Liver (tissue), 8 donors: ENCODE measurements at regions not wholly inside any gene's neighbourhood (a gene's known extent, or its start where the extent isn't known, plus 50 kb on each side); places are given as distances from the start of the nearest gene placed in this dataset.

Experiments used
- DNase-seq: peaks from one replicate; pipeline ENCODE4 v3.0.0-alpha.2; 2017; ENCODE audit warnings: low spot score
- H3K27ac ChIP-seq, 2 donors: one replicate each; pipeline ENCODE4 v1.7.0; 2013; ENCODE audit warnings: inconsistent platforms in 2 of 2, low read length in 2 of 2, control low read depth in 1 of 2, low read depth in 1 of 2, mild to moderate bottlenecking in 1 of 2
- H3K27me3 ChIP-seq, 4 donors: one replicate each; pipeline versions ENCODE4 v1.6.1 to v1.7.0; 2013; ENCODE audit warnings: low read length in 3 of 4, inconsistent platforms in 1 of 4, mild to moderate bottlenecking in 1 of 4, moderate library complexity in 1 of 4; ENCODE audit not compliant: control insufficient read depth in 4 of 4, insufficient read depth in 4 of 4
- H3K36me3 ChIP-seq, 4 donors: one replicate each; pipeline versions ENCODE4 v1.6.1 to v1.7.0; 2013; ENCODE audit warnings: low read length in 3 of 4, mild to moderate bottlenecking in 3 of 4, low read depth in 1 of 4, moderate library complexity in 1 of 4; ENCODE audit not compliant: control insufficient read depth in 4 of 4, insufficient read depth in 3 of 4
- H3K4me1 ChIP-seq, 4 donors: one replicate each; pipeline versions ENCODE4 v1.6.1 to v1.7.0; 2013; ENCODE audit warnings: low read length in 3 of 4, mild to moderate bottlenecking in 3 of 4, moderate library complexity in 1 of 4; ENCODE audit not compliant: control insufficient read depth in 4 of 4, insufficient read depth in 4 of 4
- H3K4me3 ChIP-seq, 3 donors: one replicate each; pipeline versions ENCODE4 v1.6.1 to v1.7.0; 2013; ENCODE audit warnings: low read length in 3 of 3, control low read depth in 1 of 3, low read depth in 1 of 3, mild to moderate bottlenecking in 1 of 3
- H3K9ac ChIP-seq, 2 donors: one replicate each; pipeline ENCODE4 v1.7.0; 2013; ENCODE audit warnings: low read length in 2 of 2, mild to moderate bottlenecking in 2 of 2, moderate library complexity in 2 of 2, control low read depth in 1 of 2, low read depth in 1 of 2
- H3K9me3 ChIP-seq, 4 donors: one replicate each; pipeline versions ENCODE4 v1.6.1 to v1.7.0; 2013; ENCODE audit warnings: low read length in 3 of 4; ENCODE audit not compliant: control insufficient read depth in 4 of 4
- EGR1 ChIP-seq, 2 donors: IDR thresholded peaks; 2 replicates each; pipeline ENCODE4 v1.6.1; 2016 to 2018; ENCODE audit warnings: antibody characterized with exemption in 2 of 2, low read depth in 2 of 2
- FOXA1 ChIP-seq: IDR thresholded peaks from 2 replicates; pipeline ENCODE4 v1.6.1; 2016; ENCODE audit warnings: antibody characterized with exemption
- FOXA2 ChIP-seq: IDR thresholded peaks from 2 replicates; pipeline ENCODE4 v1.6.1; 2016; ENCODE audit warnings: antibody characterized with exemption
- GABPA ChIP-seq, 2 donors: IDR thresholded peaks in 1 of 2; conservative IDR thresholded peaks in 1 of 2; 2 replicates each; pipeline ENCODE4 v1.6.1; 2016; ENCODE audit warnings: antibody characterized with exemption in 2 of 2, mild to moderate bottlenecking in 1 of 2, moderate library complexity in 1 of 2
- HNF4A ChIP-seq, 2 donors: conservative IDR thresholded peaks; 2 replicates each; pipeline ENCODE4 v1.6.1; 2016; ENCODE audit warnings: antibody characterized with exemption in 2 of 2, mild to moderate bottlenecking in 2 of 2
- HNF4G ChIP-seq: IDR thresholded peaks from 2 replicates; pipeline ENCODE4 v1.6.1; 2016; ENCODE audit warnings: antibody characterized with exemption
- JUND ChIP-seq, 2 donors: IDR thresholded peaks; 2 replicates each; pipeline ENCODE4 v1.6.1; 2016; ENCODE audit warnings: antibody characterized with exemption in 2 of 2
- MAX ChIP-seq: IDR thresholded peaks from 2 replicates; pipeline ENCODE4 v1.6.1; 2016; ENCODE audit warnings: antibody characterized with exemption
- NR2F2 ChIP-seq: IDR thresholded peaks from 2 replicates; pipeline ENCODE4 v1.6.1; 2016; ENCODE audit warnings: antibody characterized with exemption
- RAD21 ChIP-seq, 2 donors: IDR thresholded peaks; 2 replicates each; pipeline ENCODE4 v1.6.1; 2016; ENCODE audit warnings: antibody characterized with exemption in 2 of 2, mild to moderate bottlenecking in 2 of 2
- REST ChIP-seq: IDR thresholded peaks from 2 replicates; pipeline ENCODE4 v1.6.1; 2016; ENCODE audit warnings: antibody characterized with exemption, mild to moderate bottlenecking
- RXRA ChIP-seq, 2 donors: IDR thresholded peaks; 2 replicates each; pipeline ENCODE4 v1.6.1; 2017 to 2018; ENCODE audit warnings: antibody characterized with exemption in 2 of 2, mild to moderate bottlenecking in 1 of 2
- SP1 ChIP-seq: IDR thresholded peaks from 2 replicates; pipeline ENCODE4 v1.6.1; 2018; ENCODE audit warnings: antibody characterized with exemption, mild to moderate bottlenecking
- TAF1 ChIP-seq: conservative IDR thresholded peaks from 2 replicates; pipeline ENCODE4 v1.6.1; 2016; ENCODE audit warnings: antibody characterized with exemption, mild to moderate bottlenecking
- YY1 ChIP-seq: IDR thresholded peaks from 2 replicates; pipeline ENCODE4 v1.6.1; 2016; ENCODE audit warnings: antibody characterized with exemption, mild to moderate bottlenecking
- ZBTB33 ChIP-seq: IDR thresholded peaks from 2 replicates; pipeline ENCODE4 v1.6.1; 2016; ENCODE audit warnings: antibody characterized with exemption
- WGBS: extraction: QIAGEN DNeasy Blood & Tissue Kit; methylation state at CpG from one replicate; pipeline ENCODE4 v1.1.7; 2013; 5-methylcytosine and 5-hydroxymethylcytosine counted together
- TF ChIP-seq, protein P1 (sequence below): fragments of 150-350 bp; IDR thresholded peaks from 2 replicates; pipeline ENCODE4 v1.5.1; 2017; ENCODE audit warnings: improper control_type of control experiment, low read depth, low read length; ENCODE audit not compliant: missing input control
- TF ChIP-seq, protein P2 (sequence below): IDR thresholded peaks from 2 replicates; pipeline ENCODE4 v1.6.1; 2016; ENCODE audit warnings: antibody characterized with exemption
- donor health status: healthy.
- donor health status: healthy.
- donor health status: healthy.
- donor health status: healthy.
- donor health status: healthy.

DNA sequence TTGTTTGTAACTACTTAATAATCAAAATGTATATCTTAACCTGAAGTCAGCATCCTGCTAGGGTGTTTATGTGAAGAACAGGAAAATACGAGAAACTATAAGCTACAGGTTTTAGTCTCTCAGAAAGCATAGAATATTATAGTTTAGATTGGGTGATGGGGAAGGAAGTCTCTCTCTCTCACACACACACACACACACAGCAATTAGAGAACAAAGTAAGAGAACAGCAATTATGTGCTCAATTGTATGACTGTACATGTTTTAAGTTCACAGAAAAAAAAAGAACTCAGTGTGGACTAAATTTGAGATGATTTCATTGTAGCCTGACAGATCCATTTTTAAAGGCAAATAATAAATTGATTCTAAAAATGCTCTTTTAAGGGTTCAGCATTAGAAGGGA lies 94.3 kb upstream of the ZNF516 start (continued):
- no peak for TF ChIP-seq EGR1 (IDR thresholded peaks at IDR 0.05; ENCODE audit: low read depth in 2 of 2)
- TF ChIP-seq TAF1, result no peak
- no peak for TF ChIP-seq RXRA (IDR thresholded peaks at IDR 0.05)
- TF ChIP-seq, protein P1, sequence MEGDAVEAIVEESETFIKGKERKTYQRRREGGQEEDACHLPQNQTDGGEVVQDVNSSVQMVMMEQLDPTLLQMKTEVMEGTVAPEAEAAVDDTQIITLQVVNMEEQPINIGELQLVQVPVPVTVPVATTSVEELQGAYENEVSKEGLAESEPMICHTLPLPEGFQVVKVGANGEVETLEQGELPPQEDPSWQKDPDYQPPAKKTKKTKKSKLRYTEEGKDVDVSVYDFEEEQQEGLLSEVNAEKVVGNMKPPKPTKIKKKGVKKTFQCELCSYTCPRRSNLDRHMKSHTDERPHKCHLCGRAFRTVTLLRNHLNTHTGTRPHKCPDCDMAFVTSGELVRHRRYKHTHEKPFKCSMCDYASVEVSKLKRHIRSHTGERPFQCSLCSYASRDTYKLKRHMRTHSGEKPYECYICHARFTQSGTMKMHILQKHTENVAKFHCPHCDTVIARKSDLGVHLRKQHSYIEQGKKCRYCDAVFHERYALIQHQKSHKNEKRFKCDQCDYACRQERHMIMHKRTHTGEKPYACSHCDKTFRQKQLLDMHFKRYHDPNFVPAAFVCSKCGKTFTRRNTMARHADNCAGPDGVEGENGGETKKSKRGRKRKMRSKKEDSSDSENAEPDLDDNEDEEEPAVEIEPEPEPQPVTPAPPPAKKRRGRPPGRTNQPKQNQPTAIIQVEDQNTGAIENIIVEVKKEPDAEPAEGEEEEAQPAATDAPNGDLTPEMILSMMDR, result no peak
- TF ChIP-seq HNF4A (conservative IDR thresholded peaks at IDR 0.05), result no peak

GRCh38 chr18:76588601-76589226 lies 93.7 kb upstream of the ZNF516 start:
- peaks cover 0 to 2% (median 0%) of the 10 kb centered on the region in 4 donors for H3K27me3 ChIP-seq
- H3K9ac ChIP-seq, result no peak overlapping the region
- no peak overlapping the region for H3K27ac ChIP-seq
- peak overlapping the region in 1 of 3 donors; percentile 8 for H3K4me3 ChIP-seq
- no peaks in the 10 kb centered on the region for H3K9me3 ChIP-seq
- peaks cover 0 to 5% (median 2%) of the 10 kb centered on the region in 4 donors for H3K4me1 ChIP-seq
- WGBS, result 28% methylated on average over 21 of the region's 21 CpGs
- H3K36me3 ChIP-seq, result no peaks in the 10 kb centered on the region
- DNase-seq, result no peak
- TF ChIP-seq EGR1 (IDR thresholded peaks at IDR 0.05; ENCODE audit: low read depth in 2 of 2) (no peak), NR2F2 (no peak), HNF4G (no peak), TAF1 (no peak), FOXA1 (no peak), GABPA (IDR thresholded peaks at IDR 0.05 in 1 of 2, conservative IDR thresholded peaks at IDR 0.05 in 1 of 2) (no peak)

DNA sequence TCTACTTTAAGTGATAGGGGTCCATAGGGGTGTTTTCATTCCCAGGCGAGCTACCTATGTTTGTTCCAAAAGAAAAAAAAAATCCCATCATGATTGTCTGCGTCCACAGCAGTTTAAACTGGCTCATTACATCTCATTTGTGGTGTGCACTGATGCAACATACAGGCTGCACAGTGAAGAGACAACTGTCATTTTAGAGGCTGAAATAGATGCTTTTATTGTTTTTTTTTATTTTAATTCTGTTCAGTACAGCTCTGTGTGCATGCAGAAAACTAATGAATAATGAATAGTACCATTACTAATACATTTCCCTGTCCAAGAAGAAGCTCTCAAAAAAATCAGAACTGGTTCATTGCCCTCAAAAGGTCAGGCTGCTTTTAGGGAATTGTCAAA lies 92.8 kb upstream of the ZNF516 start:
- Histone ChIP-seq H3K4me1 (peaks cover 0 to 4% (median under 1%) of the 10 kb centered on the region in 4 donors), H3K27ac (no peak overlapping the region), H3K27me3 (peaks cover 0 to 2% (median 0%) of the 10 kb centered on the region in 4 donors), H3K9ac (no peak overlapping the region), H3K9me3 (no peaks in the 10 kb centered on the region), H3K36me3 (no peaks in the 10 kb centered on the region), H3K4me3 (no peak overlapping the region)
- no peak for TF ChIP-seq RXRA (IDR thresholded peaks at IDR 0.05)
- TF ChIP-seq RAD21 (IDR thresholded peaks at IDR 0.05), result no peak
- TF ChIP-seq HNF4G, result no peak
- TF ChIP-seq TAF1, result no peak
- no peak for TF ChIP-seq FOXA1
- TF ChIP-seq, protein P1, result no peak
- TF ChIP-seq JUND (IDR thresholded peaks at IDR 0.05), result no peak
- TF ChIP-seq FOXA2, result no peak
- TF ChIP-seq HNF4A (conservative IDR thresholded peaks at IDR 0.05), result no peak
- no peak for TF ChIP-seq MAX
- no peak for TF ChIP-seq ZBTB33
- TF ChIP-seq NR2F2, result no peak
- TF ChIP-seq, protein P2, sequence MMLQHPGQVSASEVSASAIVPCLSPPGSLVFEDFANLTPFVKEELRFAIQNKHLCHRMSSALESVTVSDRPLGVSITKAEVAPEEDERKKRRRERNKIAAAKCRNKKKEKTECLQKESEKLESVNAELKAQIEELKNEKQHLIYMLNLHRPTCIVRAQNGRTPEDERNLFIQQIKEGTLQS, result no peak
- no peak for TF ChIP-seq GABPA (IDR thresholded peaks at IDR 0.05 in 1 of 2, conservative IDR thresholded peaks at IDR 0.05 in 1 of 2)
- no peak for TF ChIP-seq YY1
- TF ChIP-seq REST, result no peak
- no peak for TF ChIP-seq SP1
- TF ChIP-seq EGR1 (IDR thresholded peaks at IDR 0.05; ENCODE audit: low read depth in 2 of 2), result no peak
- DNase-seq, result no peak
- WGBS, result 90% methylated on average over 2 of the region's 2 CpGs
